HG03139 (cell line): ENCODE measurements at regions not wholly inside any gene's neighbourhood (a gene's known extent, or its start where the extent isn't known, plus 50 kb on each side); places are given as distances from the start of the nearest gene placed in this dataset.

ENCODE experiments used
- ATAC-seq: cut with Tn5 transposase; IDR thresholded peaks from one replicate; pipeline ENCODE4 v1.9.1; 2021; ENCODE audit not compliant: unreplicated experiment

- no peak for ATAC-seq
Measured at GRCh38 chrX:97666890-97667289, 783.2 kb downstream of the RPA4 start.

GRCh38 chrX:97668126-97668525 lies 784.4 kb downstream of the RPA4 start:
- no peak for ATAC-seq

GRCh38 chrX:97672138-97672537 lies 788.4 kb downstream of the RPA4 start:
- ATAC-seq: no peak

GRCh38 chrX:97672608-97673007 lies 788.9 kb downstream of the RPA4 start:
- no peak for ATAC-seq

GRCh38 chrX:97673135-97673534 lies 789.4 kb downstream of the RPA4 start:
- no peak for ATAC-seq

- no peak for ATAC-seq
Measured at GRCh38 chrX:97682991-97683840, 799.5 kb downstream of the RPA4 start.

- peak; percentile 60 for ATAC-seq
Measured at GRCh38 chrX:97685753-97686152, 802.0 kb downstream of the RPA4 start.

GRCh38 chrX:97691901-97692455 lies 808.3 kb downstream of the RPA4 start:
- ATAC-seq: no peak

- ATAC-seq: no peak
Measured at GRCh38 chrX:97692575-97692974, 808.9 kb downstream of the RPA4 start.

GRCh38 chrX:97700547-97700946 lies 816.8 kb downstream of the RPA4 start:
- ATAC-seq: no peak

GRCh38 chrX:97704474-97704873 lies 820.8 kb downstream of the RPA4 start:
- ATAC-seq: no peak

- ATAC-seq: no peak
Measured at GRCh38 chrX:97704881-97705280, 821.2 kb downstream of the RPA4 start.

GRCh38 chrX:97705936-97706335 lies 822.2 kb downstream of the RPA4 start:
- no peak for ATAC-seq

GRCh38 chrX:97714072-97714471 lies 830.4 kb downstream of the RPA4 start:
- no peak for ATAC-seq

GRCh38 chrX:97728215-97728614 lies 844.5 kb downstream of the RPA4 start:
- ATAC-seq: no peak

GRCh38 chrX:97740044-97740443 lies 856.3 kb downstream of the RPA4 start:
- ATAC-seq: no peak

GRCh38 chrX:97740886-97741285 lies 857.2 kb downstream of the RPA4 start:
- no peak for ATAC-seq

- ATAC-seq: no peak
Measured at GRCh38 chrX:97743014-97743413, 859.3 kb downstream of the RPA4 start.

GRCh38 chrX:97747346-97747745 lies 863.6 kb downstream of the RPA4 start:
- ATAC-seq: no peak

- ATAC-seq: no peak
Measured at GRCh38 chrX:97751016-97751415, 867.3 kb downstream of the RPA4 start.

GRCh38 chrX:97751735-97752134 lies 868.0 kb downstream of the RPA4 start:
- no peak for ATAC-seq

- no peak for ATAC-seq
Measured at GRCh38 chrX:97756879-97757278, 873.2 kb downstream of the RPA4 start.

- no peak for ATAC-seq
Measured at GRCh38 chrX:97763391-97763790, 879.7 kb downstream of the RPA4 start.
